Esophagus (tissue), 2 donors: ENCODE measurements at regions not wholly inside any gene's neighbourhood (a gene's known extent, or its start where the extent isn't known, plus 50 kb on each side); places are given as distances from the start of the nearest gene placed in this dataset.

Experiments
- H3K27ac ChIP-seq, 2 donors: one replicate each; pipeline ENCODE4 v1.5.1; 2013; ENCODE audit warnings: low read depth in 2 of 2, mild to moderate bottlenecking in 2 of 2, inconsistent platforms in 1 of 2, low read length in 1 of 2, moderate library complexity in 1 of 2
- H3K27me3 ChIP-seq, 2 donors: one replicate each; pipeline ENCODE4 v1.6.1; 2013; ENCODE audit warnings: low read length in 2 of 2, control low read depth in 1 of 2, mild to moderate bottlenecking in 1 of 2; ENCODE audit not compliant: insufficient read depth in 2 of 2, control insufficient read depth in 1 of 2
- H3K36me3 ChIP-seq, 2 donors: one replicate each; pipeline ENCODE4 v1.6.1; 2013; ENCODE audit warnings: low read length in 1 of 2; ENCODE audit not compliant: control insufficient read depth in 2 of 2, insufficient read depth in 2 of 2
- H3K4me1 ChIP-seq, 2 donors: one replicate each; pipeline ENCODE4 v1.6.1; 2013; ENCODE audit warnings: low read length in 1 of 2; ENCODE audit not compliant: control insufficient read depth in 2 of 2, insufficient read depth in 2 of 2
- H3K4me3 ChIP-seq, 2 donors: one replicate each; pipeline ENCODE4 v1.5.1; 2013; ENCODE audit warnings: low read length in 2 of 2, mild to moderate bottlenecking in 2 of 2, low read depth in 1 of 2, moderate library complexity in 1 of 2
- H3K9me3 ChIP-seq, 2 donors: one replicate each; pipeline ENCODE4 v1.6.1; 2013; ENCODE audit warnings: mild to moderate bottlenecking in 2 of 2, low read depth in 1 of 2, low read length in 1 of 2, moderate library complexity in 1 of 2; ENCODE audit not compliant: control insufficient read depth in 2 of 2, insufficient read depth in 1 of 2
- WGBS, 2 donors: extraction: QIAGEN DNeasy Blood & Tissue Kit; methylation state at CpG; one replicate each; pipeline ENCODE4 v1.1.7; 2013; 5-methylcytosine and 5-hydroxymethylcytosine counted together
- donor health status: healthy with polysubstance abuse.
- donor health status: Bipolar disorder and iron deficiency.

- no peaks in the 10 kb centered on the region for H3K36me3 ChIP-seq
- peaks cover 0 to 5% of the 10 kb centered on the region in 2 donors for H3K9me3 ChIP-seq
- WGBS, 2 donors, result 61 to 70% methylated on average over 3 of the region's 3 CpGs
- H3K27me3 ChIP-seq, result no peaks in the 10 kb centered on the region
- H3K27ac ChIP-seq, result no peak overlapping the region
- H3K4me1 ChIP-seq, result no peaks in the 10 kb centered on the region
- no peak overlapping the region for H3K4me3 ChIP-seq
Observed at GRCh38 chr6:163637524-163637923, 223.0 kb downstream of the QKI start.

GRCh38 chr6:163635731-163636364, 221.3 kb downstream of the QKI start:
- H3K4me1 ChIP-seq, result no peaks in the 10 kb centered on the region
- H3K9me3 ChIP-seq, result peaks cover 0 to 5% of the 10 kb centered on the region in 2 donors
- H3K27ac ChIP-seq, result no peak overlapping the region
- 72 to 73% methylated on average over 20 to 22 of the region's 22 CpGs for WGBS, 2 donors
- no peak overlapping the region for H3K4me3 ChIP-seq
- no peaks in the 10 kb centered on the region for H3K27me3 ChIP-seq
- H3K36me3 ChIP-seq, result no peaks in the 10 kb centered on the region

DNA sequence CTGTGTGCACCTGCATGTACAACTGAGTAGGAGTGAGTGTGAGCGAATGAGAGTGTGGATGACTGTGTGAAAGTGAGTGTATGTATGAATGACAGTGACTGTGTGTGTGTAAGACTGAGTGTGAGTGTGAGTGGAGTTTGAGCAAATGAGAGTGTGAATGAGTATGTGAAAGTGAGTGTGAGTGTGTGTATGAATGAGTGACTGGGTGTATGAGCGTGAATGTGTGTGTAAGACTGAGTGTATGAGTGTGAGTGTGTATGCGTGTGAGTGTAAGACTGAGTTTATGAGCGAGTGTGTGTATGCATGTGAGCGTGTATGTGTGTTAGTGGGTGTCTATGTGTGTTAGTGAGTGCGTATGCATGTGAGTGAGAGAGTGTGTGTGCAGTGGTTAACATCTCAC, 220.8 kb downstream of the QKI start:
- 94 to 95% methylated on average over 6 of the region's 6 CpGs for WGBS, 2 donors
- peaks cover 0 to 7% of the 10 kb centered on the region in 2 donors for H3K9me3 ChIP-seq
- no peaks in the 10 kb centered on the region for H3K4me1 ChIP-seq
- no peaks in the 10 kb centered on the region for H3K36me3 ChIP-seq
- no peak overlapping the region for H3K27ac ChIP-seq
- H3K27me3 ChIP-seq, result no peaks in the 10 kb centered on the region
- H3K4me3 ChIP-seq, result no peak overlapping the region

GRCh38 chr6:163634211-163635171, 220.0 kb downstream of the QKI start:
- H3K4me3 ChIP-seq, result no peak overlapping the region
- H3K4me1 ChIP-seq, result no peaks in the 10 kb centered on the region
- H3K27me3 ChIP-seq, result no peaks in the 10 kb centered on the region
- no peak overlapping the region for H3K27ac ChIP-seq
- H3K36me3 ChIP-seq, result no peaks in the 10 kb centered on the region
- 61 to 66% methylated on average over 21 of the region's 21 CpGs for WGBS, 2 donors
- peaks cover 2 to 13% of the 10 kb centered on the region in 2 donors for H3K9me3 ChIP-seq

GRCh38 chr6:163630991-163631390, 216.5 kb downstream of the QKI start:
- peaks cover 2 to 17% of the 10 kb centered on the region in 2 donors for H3K9me3 ChIP-seq
- no peaks in the 10 kb centered on the region for H3K4me1 ChIP-seq
- 46 to 55% methylated on average over 21 to 22 of the region's 22 CpGs for WGBS, 2 donors
- H3K27me3 ChIP-seq, result no peaks in the 10 kb centered on the region
- H3K4me3 ChIP-seq, result no peak overlapping the region
- no peaks in the 10 kb centered on the region for H3K36me3 ChIP-seq
- no peak overlapping the region for H3K27ac ChIP-seq

DNA sequence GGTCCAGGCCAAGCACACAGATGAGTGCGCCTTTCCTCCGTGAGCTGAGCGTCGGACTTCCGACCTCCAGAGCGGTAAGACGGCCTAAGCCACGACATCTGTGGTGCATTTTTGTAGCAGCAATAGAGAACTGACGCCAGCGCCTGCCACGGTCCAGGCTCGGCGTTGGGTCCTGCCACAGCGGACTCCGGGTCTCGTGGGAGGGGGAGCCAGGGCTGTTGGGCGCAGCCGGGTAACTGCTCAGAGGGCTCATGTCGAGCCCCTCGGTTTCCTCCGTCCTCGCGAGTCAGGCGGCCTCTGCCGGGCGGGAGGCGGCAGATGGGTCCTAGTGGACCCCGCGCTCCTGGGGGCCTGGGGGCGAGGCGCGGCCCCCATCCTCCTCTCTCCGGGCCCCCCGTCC, 216.1 kb downstream of the QKI start:
- no peaks in the 10 kb centered on the region for H3K4me1 ChIP-seq
- H3K27ac ChIP-seq, result no peak overlapping the region
- peaks cover 2 to 17% of the 10 kb centered on the region in 2 donors for H3K9me3 ChIP-seq
- no peak overlapping the region for H3K4me3 ChIP-seq
- H3K36me3 ChIP-seq, result no peaks in the 10 kb centered on the region
- no peaks in the 10 kb centered on the region for H3K27me3 ChIP-seq
- WGBS, 2 donors, result 27 to 32% methylated on average over 34 of the region's 34 CpGs

DNA sequence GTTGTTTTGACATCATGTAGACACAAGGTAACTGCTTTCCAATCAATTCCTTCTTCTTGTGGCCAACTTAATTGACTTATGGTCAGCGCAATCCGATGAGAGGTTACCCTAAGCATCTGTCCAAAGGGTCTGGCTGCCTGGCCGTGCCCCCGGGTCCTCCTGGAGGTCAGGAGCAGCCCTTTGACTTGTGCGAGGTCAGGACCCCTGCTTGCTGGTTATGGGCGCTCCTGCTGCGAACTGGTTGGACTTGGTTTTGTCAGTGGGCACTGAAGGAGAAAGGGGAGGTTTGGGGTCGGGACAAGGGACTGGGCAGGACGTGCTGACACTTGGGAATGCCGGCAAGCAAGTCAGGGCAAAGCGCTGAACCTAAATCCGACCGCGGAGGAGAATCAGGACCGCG, 215.6 kb downstream of the QKI start:
- H3K27me3 ChIP-seq, result no peaks in the 10 kb centered on the region
- 62 to 74% methylated on average over 16 of the region's 16 CpGs for WGBS, 2 donors
- H3K4me3 ChIP-seq, result no peak overlapping the region
- H3K9me3 ChIP-seq, result peaks cover 2 to 17% of the 10 kb centered on the region in 2 donors
- no peaks in the 10 kb centered on the region for H3K4me1 ChIP-seq
- no peak overlapping the region for H3K27ac ChIP-seq
- H3K36me3 ChIP-seq, result no peaks in the 10 kb centered on the region
